ENCODE measurements at regions not wholly inside any gene's neighbourhood (a gene's known extent, or its start where the extent isn't known, plus 50 kb on each side); places are given as distances from the start of the nearest gene placed in this dataset.

- TF ChIP-seq CTCF (IDR thresholded peaks at IDR 0.05) (no peak), POLR2AphosphoS5 (IDR thresholded peaks at IDR 0.05) (no peak)
Measured at GRCh38 chr3:193118907-193119306, 122.1 kb upstream of the PLAAT1 start.
